DND-41 (cell line): ENCODE measurements at regions not wholly inside any gene's neighbourhood (a gene's known extent, or its start where the extent isn't known, plus 50 kb on each side); places are given as distances from the start of the nearest gene placed in this dataset.
"Not testable (repeated sequence)": the region's sequence is repeated elsewhere in the genome, so short reads cannot be mapped to it uniquely, and the experiment has no call there.

Experiments used
- CTCF ChIP-seq: IDR thresholded peaks from 2 replicates; pipeline ENCODE4 v1.5.1; 2012; ENCODE audit warnings: borderline replicate concordance, low read length, moderate library complexity, mild to moderate bottlenecking; ENCODE audit not compliant: poor library complexity, severe bottlenecking; ENCODE audit errors: extremely low read depth
- EZH2 ChIP-seq: IDR thresholded peaks from 3 replicates; pipeline ENCODE4 v1.6.1; 2012; ENCODE audit warnings: borderline replicate concordance, low read depth, mild to moderate bottlenecking, moderate library complexity, low read length, inconsistent platforms; ENCODE audit not compliant: severe bottlenecking

GRCh38 chr1:213462374-213462773, 411.3 kb downstream of the RPS6KC1 start:
- TF ChIP-seq CTCF, EZH2: not testable (repeated sequence)
